ENCODE measurements at regions not wholly inside any gene's neighbourhood (a gene's known extent, or its start where the extent isn't known, plus 50 kb on each side); places are given as distances from the start of the nearest gene placed in this dataset.
"Not testable (repeated sequence)": the region's sequence is repeated elsewhere in the genome, so short reads cannot be mapped to it uniquely, and the experiment has no call there.

GRCh38 chr10:57102236-57102635 is 741.2 kb upstream of the ZWINT start:
- DNase-seq = no peak

GRCh38 chr10:57098146-57098545 is 737.1 kb upstream of the ZWINT start:
- no peak for DNase-seq

- no peak for DNase-seq
Measured at GRCh38 chr10:57096044-57096443, 735.0 kb upstream of the ZWINT start.

GRCh38 chr10:57094965-57095364 is 733.9 kb upstream of the ZWINT start:
- no peak for DNase-seq

GRCh38 chr10:57094083-57094482 is 733.0 kb upstream of the ZWINT start:
- no peak for DNase-seq

- no peak for DNase-seq
Measured at GRCh38 chr10:57053530-57053929, 692.5 kb upstream of the ZWINT start.

GRCh38 chr10:57049096-57049495 is 688.0 kb upstream of the ZWINT start:
- DNase-seq = no peak

- no peak for DNase-seq
Measured at GRCh38 chr10:57038531-57038930, 677.5 kb upstream of the ZWINT start.

GRCh38 chr10:57035310-57035709 is 674.3 kb upstream of the ZWINT start:
- DNase-seq = no peak

GRCh38 chr10:57032301-57032700 is 671.2 kb upstream of the ZWINT start:
- not testable (repeated sequence) for DNase-seq

GRCh38 chr10:57031346-57031745 is 670.3 kb upstream of the ZWINT start:
- no peak for DNase-seq

GRCh38 chr10:57026307-57026706 is 665.2 kb upstream of the ZWINT start:
- DNase-seq = no peak

GRCh38 chr10:57023626-57024025 is 662.6 kb upstream of the ZWINT start:
- DNase-seq = no peak

GRCh38 chr10:57018452-57018851 is 657.4 kb upstream of the ZWINT start:
- DNase-seq = no peak

GRCh38 chr10:57017356-57018037 is 656.4 kb upstream of the ZWINT start:
- no peak for DNase-seq

- peak; percentile 75 to 95 for DNase-seq
Measured at GRCh38 chr10:57015595-57016318, 654.7 kb upstream of the ZWINT start.

- no peak for DNase-seq
Measured at GRCh38 chr10:57015187-57015586, 654.1 kb upstream of the ZWINT start.

GRCh38 chr10:57014758-57015157 is 653.7 kb upstream of the ZWINT start:
- no peak for DNase-seq

- no peak for DNase-seq
Measured at GRCh38 chr10:57008189-57008588, 647.1 kb upstream of the ZWINT start.

GRCh38 chr10:56991591-56992069 is 630.6 kb upstream of the ZWINT start:
- no peak for DNase-seq

GRCh38 chr10:56975513-56975912 is 614.5 kb upstream of the ZWINT start:
- no peak for DNase-seq

GRCh38 chr10:56973766-56974165 is 612.7 kb upstream of the ZWINT start:
- no peak for DNase-seq

GRCh38 chr10:56943221-56943755 is 582.2 kb upstream of the ZWINT start:
- DNase-seq = no peak

GRCh38 chr10:56934515-56934914 is 573.5 kb upstream of the ZWINT start:
- no peak for DNase-seq

Data from NCI-H2081 (cell line).